H1 (cell line): ENCODE measurements at regions not wholly inside any gene's neighbourhood (a gene's known extent, or its start where the extent isn't known, plus 50 kb on each side); places are given as distances from the start of the nearest gene placed in this dataset.

Experiments
- CTCF ChIA-PET: fragments of 300-600 bp; sonication (Branson Sonifier 250); formaldehyde crosslinking; loops from one replicate; lab custom pipeline; 2021; ENCODE audit not compliant: partially characterized antibody; lab: Charles Lee
- POLR2A ChIA-PET: fragments of 300-600 bp; sonication (Branson Sonifier 250); formaldehyde crosslinking; loops from one replicate; lab custom pipeline; 2021; ENCODE audit warnings: inconsistent platforms; ENCODE audit not compliant: partially characterized antibody; lab: Charles Lee
- DNase-seq, 2 experiments: peaks; one replicate each; pipeline versions ENCODE4 v3.0.0 to v3.0.0-alpha.2; 2010 to 2022; ENCODE audit warnings: low spot score in 2 of 2, low read depth in 1 of 2, mixed read lengths in 1 of 2
- FAIRE-seq: peaks from 2 replicates; lab custom pipeline; 2011; peaks lifted over from hg19 to GRCh38; lab: Jason Lieb, UNC
- H2AFZ ChIP-seq: 2 replicates; pipeline ENCODE4 v1.8.1; 2012; ENCODE audit warnings: low read length, inconsistent platforms
- H2AK5ac ChIP-seq: 2 replicates; pipeline ENCODE4 v1.6.1; 2013; ENCODE audit warnings: low read depth, low read length
- H2BK120ac ChIP-seq: replicated peaks from 2 replicates; pipeline ENCODE3; 2013; ENCODE audit warnings: low read depth, low read length, inconsistent platforms
- H2BK12ac ChIP-seq: 2 replicates; pipeline ENCODE4 v1.6.1; 2013; ENCODE audit warnings: low read depth, low read length
- H2BK15ac ChIP-seq: 2 replicates; pipeline ENCODE4 v1.6.1; 2013; ENCODE audit warnings: low read length
- H2BK20ac ChIP-seq: 2 replicates; pipeline ENCODE4 v1.6.1; 2013; ENCODE audit warnings: low read length
- H2BK5ac ChIP-seq: 2 replicates; pipeline ENCODE4 v1.6.1; 2013; ENCODE audit warnings: low read depth, low read length
- H3K14ac ChIP-seq: 2 replicates; pipeline ENCODE4 v1.6.1; 2013; ENCODE audit warnings: inconsistent platforms; ENCODE audit not compliant: insufficient read length
- H3K18ac ChIP-seq: 2 replicates; pipeline ENCODE4 v1.6.1; 2013; ENCODE audit warnings: low read length; ENCODE audit errors: extremely low read depth
- H3K23ac ChIP-seq: 2 replicates; pipeline ENCODE4 v1.6.1; 2013; ENCODE audit warnings: inconsistent platforms; ENCODE audit not compliant: insufficient read length
- H3K23me2 ChIP-seq: 2 replicates; pipeline ENCODE4 v1.6.1; 2013; ENCODE audit warnings: low read depth, low read length
- H3K27ac ChIP-seq: 2 replicates; pipeline ENCODE4 v1.6.1; 2011; ENCODE audit warnings: low read depth, low read length, inconsistent platforms
- H3K27me3 ChIP-seq, 4 experiments: replicated peaks in 1 of 4; 1 replicate in 1 of 4; 2 replicates in 3 of 4; pipeline versions ENCODE4 v1.6.1 to v1.8.1; 2011 to 2013; ENCODE audit warnings: low read length in 3 of 4, mild to moderate bottlenecking in 3 of 4, inconsistent platforms in 2 of 4, mixed read lengths in 2 of 4, moderate library complexity in 1 of 4; ENCODE audit not compliant: control insufficient read depth in 3 of 4, insufficient read depth in 3 of 4; ENCODE audit errors: extremely low read depth in 1 of 4
- H3K36me3 ChIP-seq, 4 experiments: 2 replicates each; pipeline versions ENCODE4 v1.6.1 to v1.8.1; 2011 to 2013; ENCODE audit warnings: mild to moderate bottlenecking in 4 of 4, low read length in 3 of 4, moderate library complexity in 2 of 4, control low read depth in 1 of 4, inconsistent platforms in 1 of 4; ENCODE audit not compliant: insufficient read depth in 4 of 4, control insufficient read depth in 2 of 4
- H3K4ac ChIP-seq: replicated peaks from 2 replicates; pipeline ENCODE3; 2013; ENCODE audit warnings: low read length, low read depth, mixed read lengths, inconsistent platforms; ENCODE audit not compliant: insufficient read length
- H3K4me1 ChIP-seq, 4 experiments: replicated peaks in 1 of 4; 1 replicate in 1 of 4; 2 replicates in 3 of 4; pipeline versions ENCODE4 v1.6.1 to v1.8.1; 2011 to 2013; ENCODE audit warnings: low read length in 3 of 4, inconsistent platforms in 2 of 4, mixed read lengths in 1 of 4; ENCODE audit not compliant: insufficient read depth in 4 of 4, control insufficient read depth in 3 of 4
- H3K4me2 ChIP-seq, 2 experiments: 2 replicates each; pipeline versions ENCODE4 v1.6.1 to v1.8.1; 2011 to 2013; ENCODE audit warnings: low read depth in 2 of 2, low read length in 2 of 2, control low read depth in 1 of 2, inconsistent platforms in 1 of 2, mild to moderate bottlenecking in 1 of 2; ENCODE audit not compliant: insufficient read depth in 1 of 2
- H3K4me3 ChIP-seq, 4 experiments: fragments of 200-600, 300-600 bp in 1 of 4; sonication (generic), shearing (Covaris generic), sonication (Bioruptor Twin) in 1 of 4; 2 replicates each; pipeline versions ENCODE4 v1.5.1 to v1.8.1; 2011 to 2016; ENCODE audit warnings: low read length in 4 of 4, low read depth in 3 of 4, control low read depth in 2 of 4, inconsistent platforms in 2 of 4, mild to moderate bottlenecking in 2 of 4, mixed read lengths in 1 of 4, moderate library complexity in 1 of 4; ENCODE audit not compliant: insufficient read depth in 2 of 4; ENCODE audit errors: extremely low read depth in 1 of 4
- H3K56ac ChIP-seq: replicated peaks from 2 replicates; pipeline ENCODE3; 2013; ENCODE audit warnings: low read depth, mild to moderate bottlenecking, mixed read lengths, low read length, inconsistent platforms; ENCODE audit not compliant: insufficient read length
- H3K79me1 ChIP-seq: 2 replicates; pipeline ENCODE4 v1.6.1; 2013; ENCODE audit warnings: low read depth, low read length, control low read depth
- H3K79me2 ChIP-seq, 2 experiments: 2 replicates each; pipeline versions ENCODE4 v1.6.1 to v1.8.1; 2012 to 2013; ENCODE audit warnings: low read length in 2 of 2, mild to moderate bottlenecking in 2 of 2, inconsistent platforms in 1 of 2; ENCODE audit not compliant: insufficient read depth in 2 of 2, control insufficient read depth in 1 of 2
- H3K9ac ChIP-seq, 4 experiments: replicated peaks in 1 of 4; 1 replicate in 1 of 4; 2 replicates in 3 of 4; pipeline versions ENCODE4 v1.6.1 to v1.8.1; 2011 to 2013; ENCODE audit warnings: low read depth in 3 of 4, low read length in 3 of 4, control low read depth in 2 of 4, mild to moderate bottlenecking in 2 of 4, moderate library complexity in 2 of 4, inconsistent platforms in 1 of 4; ENCODE audit errors: extremely low read depth in 1 of 4
- H3K9me3 ChIP-seq, 2 experiments: 2 replicates each; pipeline versions ENCODE4 v1.6.1 to v1.8.1; 2012 to 2013; ENCODE audit warnings: mild to moderate bottlenecking in 2 of 2, moderate library complexity in 2 of 2, control low read depth in 1 of 2, inconsistent platforms in 1 of 2, low read depth in 1 of 2, low read length in 1 of 2, mixed read lengths in 1 of 2; ENCODE audit not compliant: insufficient read depth in 2 of 2
- H4K20me1 ChIP-seq, 2 experiments: replicated peaks in 1 of 2; 2 replicates each; pipeline versions ENCODE3 to v1.8.1; 2011 to 2013; ENCODE audit warnings: inconsistent platforms in 2 of 2, low read length in 2 of 2, mild to moderate bottlenecking in 1 of 2; ENCODE audit not compliant: insufficient read depth in 2 of 2, control insufficient read depth in 1 of 2
- H4K5ac ChIP-seq: 2 replicates; pipeline ENCODE4 v1.6.1; 2013; ENCODE audit warnings: low read length, low read depth, mixed read lengths, inconsistent platforms; ENCODE audit not compliant: insufficient read length
- H4K8ac ChIP-seq: 2 replicates; pipeline ENCODE4 v1.8.0; 2013; ENCODE audit warnings: mild to moderate bottlenecking, moderate library complexity, low read length, inconsistent platforms; ENCODE audit not compliant: insufficient read depth; ENCODE audit errors: extremely low read depth
- H4K91ac ChIP-seq: replicated peaks from 2 replicates; pipeline ENCODE3; 2013; ENCODE audit warnings: low read length, mixed read lengths, inconsistent platforms; ENCODE audit not compliant: insufficient read length
- BACH1 ChIP-seq: IDR thresholded peaks from 2 replicates; pipeline ENCODE4 v1.6.1; 2012; ENCODE audit warnings: low read length, improper control_type of control experiment
- CBX5 ChIP-seq: fragments of 300-800, 300-1000 bp; sonication (generic); IDR thresholded peaks from 2 replicates; pipeline ENCODE4 v1.7.1; 2016; ENCODE audit warnings: antibody characterized with exemption, low read length, low read depth
- EGR1 ChIP-seq: IDR thresholded peaks from 2 replicates; pipeline ENCODE4 v1.6.1; 2011; ENCODE audit warnings: low read depth, low read length, borderline replicate concordance
- EP300 ChIP-seq, 2 experiments: IDR thresholded peaks; 1 replicate in 1 of 2; 2 replicates in 1 of 2; pipeline ENCODE4 v1.6.1; 2011 to 2012; ENCODE audit warnings: low read depth in 2 of 2, low read length in 2 of 2, mild to moderate bottlenecking in 2 of 2, borderline replicate concordance in 1 of 2, inconsistent platforms in 1 of 2, moderate library complexity in 1 of 2
- GTF2F1 ChIP-seq: IDR thresholded peaks from 2 replicates; pipeline ENCODE4 v1.6.1; 2012; ENCODE audit warnings: low read depth, low read length, improper control_type of control experiment, borderline replicate concordance
- HDAC6 ChIP-seq: IDR thresholded peaks from one replicate; pipeline ENCODE4 v1.7.1; 2012; ENCODE audit warnings: low read depth, mild to moderate bottlenecking, inconsistent platforms, low read length, moderate library complexity
- KDM1A ChIP-seq: fragments of 200-600, 300-600 bp; sonication (generic); IDR thresholded peaks from 2 replicates; pipeline ENCODE4 v1.7.1; 2016; ENCODE audit warnings: mild to moderate bottlenecking, low read length, borderline replicate concordance
- MAFK ChIP-seq: IDR thresholded peaks from 2 replicates; pipeline ENCODE4 v1.6.1; 2012; ENCODE audit warnings: low read depth, mild to moderate bottlenecking, improper control_type of control experiment, low read length
- NRF1 ChIP-seq: IDR thresholded peaks from 2 replicates; pipeline ENCODE4 v1.6.1; 2011; ENCODE audit warnings: mild to moderate bottlenecking, low read depth, low read length, improper control_type of control experiment
- POU5F1 ChIP-seq: IDR thresholded peaks from 2 replicates; pipeline ENCODE4 v1.6.1; 2011; ENCODE audit warnings: low read depth, mild to moderate bottlenecking, low read length, moderate library complexity
- RBBP5 ChIP-seq: IDR thresholded peaks from 2 replicates; pipeline ENCODE4 v1.7.1; 2012; ENCODE audit warnings: low read depth, mild to moderate bottlenecking, inconsistent platforms, low read length, moderate library complexity, borderline replicate concordance
- TEAD4 ChIP-seq: IDR thresholded peaks from 2 replicates; pipeline ENCODE4 v1.6.1; 2012; ENCODE audit warnings: low read depth, low read length, inconsistent platforms, mixed read lengths
- YY1 ChIP-seq: IDR thresholded peaks from 2 replicates; pipeline ENCODE4 v1.6.1; 2011; ENCODE audit warnings: low read depth, mild to moderate bottlenecking, low read length
- ZNF274 ChIP-seq: IDR thresholded peaks from 2 replicates; pipeline ENCODE4 v1.7.0; 2012; ENCODE audit warnings: low read length, borderline replicate concordance; ENCODE audit errors: extremely low read depth
- WGBS, 2 experiments: shearing (Covaris generic) in 1 of 2; methylation state at CpG; one replicate each; pipeline versions ENCODE4 v1.1.6 to v1.1.7; 2013 to 2015; ENCODE audit warnings: low lambda C conversion rate in 2 of 2, mixed read lengths in 2 of 2, inconsistent platforms in 1 of 2, low coverage in 1 of 2, missing lambda C conversion rate in 1 of 2; ENCODE audit not compliant: insufficient replicate concordance in 2 of 2, insufficient coverage in 1 of 2, insufficient read length in 1 of 2; ENCODE audit errors: extremely low coverage in 1 of 2, missing lambda C conversion rate in 1 of 2; 5-methylcytosine and 5-hydroxymethylcytosine counted together
- TF ChIP-seq, protein P1 (sequence below): IDR thresholded peaks from 2 replicates; pipeline ENCODE4 v1.6.1; 2012; ENCODE audit warnings: inconsistent platforms

GRCh38 chr3:194235160-194235559, 99.2 kb downstream of the HES1 start:
- 91% methylated on average over 2 of the region's 2 CpGs; no CpG with 5 or more reads in 1 of the 2 experiments for WGBS, 2 experiments
- H3K4me1 ChIP-seq = peaks cover 0 to 7% (median 1%) of the 10 kb centered on the region in 4 experiments; a peak in 2 of 7 replicates
- no peak overlapping the region for H2BK5ac ChIP-seq
- no peak overlapping the region for H2BK20ac ChIP-seq
- no peak overlapping the region for H3K14ac ChIP-seq
- FAIRE-seq (no peak), DNase-seq (peak in 1 of 2 experiments; percentile 17)
- no peak overlapping the region for H2BK15ac ChIP-seq
- no peak overlapping the region for H4K91ac ChIP-seq
- no peak overlapping the region for H3K4me3 ChIP-seq
- H3K36me3 ChIP-seq = no peaks in the 10 kb centered on the region
- H3K9me3 ChIP-seq = no peaks in the 10 kb centered on the region
- H3K23me2 ChIP-seq = no peaks in the 10 kb centered on the region
- H3K9ac ChIP-seq = no peak overlapping the region
- no peak overlapping the region for H3K23ac ChIP-seq
- no peak overlapping the region for H4K8ac ChIP-seq
- H2AFZ ChIP-seq = no peak overlapping the region
- peak overlapping the region; percentile 62 for H3K4ac ChIP-seq
- H3K27me3 ChIP-seq = no peaks in the 10 kb centered on the region
- CTCF ChIA-PET = interaction anchor here (1.1 kb wide), 1 partner anchor 11 kb away, joined by 3 read pairs; no protein-coding TSS in a partner anchor
- H4K20me1 ChIP-seq = no peaks in the 10 kb centered on the region
- no peak overlapping the region for H3K18ac ChIP-seq
- no peak overlapping the region for H2AK5ac ChIP-seq
- H4K5ac ChIP-seq = no peak overlapping the region
- no peaks in the 10 kb centered on the region for H3K79me1 ChIP-seq
- POLR2A ChIA-PET = no interaction called here
- no peaks in the 10 kb centered on the region for H3K79me2 ChIP-seq
- no peak overlapping the region for H2BK12ac ChIP-seq
- H2BK120ac ChIP-seq = no peak overlapping the region
- no peak overlapping the region for H3K4me2 ChIP-seq
- H3K56ac ChIP-seq = no peak overlapping the region
- H3K27ac ChIP-seq = no peak overlapping the region
- TF ChIP-seq TEAD4 (no peak), KDM1A (no peak), ZNF274 (no peak), EP300 (IDR thresholded peaks at IDR 0.05; ENCODE audit: borderline replicate concordance in 1 of 2, low read depth in 2 of 2, low read length in 2 of 2) (no peak), CBX5 (no peak), RBBP5 (no peak), EGR1 (no peak), HDAC6 (no peak), POU5F1 (no peak), MAFK (no peak), YY1 (no peak), NRF1 (no peak), BACH1 (no peak), GTF2F1 (no peak)
- TF ChIP-seq, protein P1, sequence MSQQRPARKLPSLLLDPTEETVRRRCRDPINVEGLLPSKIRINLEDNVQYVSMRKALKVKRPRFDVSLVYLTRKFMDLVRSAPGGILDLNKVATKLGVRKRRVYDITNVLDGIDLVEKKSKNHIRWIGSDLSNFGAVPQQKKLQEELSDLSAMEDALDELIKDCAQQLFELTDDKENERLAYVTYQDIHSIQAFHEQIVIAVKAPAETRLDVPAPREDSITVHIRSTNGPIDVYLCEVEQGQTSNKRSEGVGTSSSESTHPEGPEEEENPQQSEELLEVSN = no peak
